GM21381 (cell line): ENCODE measurements at regions not wholly inside any gene's neighbourhood (a gene's known extent, or its start where the extent isn't known, plus 50 kb on each side); places are given as distances from the start of the nearest gene placed in this dataset.
"Not testable (repeated sequence)": the region's sequence is repeated elsewhere in the genome, so short reads cannot be mapped to it uniquely, and the experiment has no call there.

ENCODE experiments used
- ATAC-seq: cut with Tn5 transposase; IDR thresholded peaks from one replicate; pipeline ENCODE4 v1.9.1; 2021; ENCODE audit warnings: mild to moderate bottlenecking, moderate library complexity; ENCODE audit not compliant: unreplicated experiment

DNA sequence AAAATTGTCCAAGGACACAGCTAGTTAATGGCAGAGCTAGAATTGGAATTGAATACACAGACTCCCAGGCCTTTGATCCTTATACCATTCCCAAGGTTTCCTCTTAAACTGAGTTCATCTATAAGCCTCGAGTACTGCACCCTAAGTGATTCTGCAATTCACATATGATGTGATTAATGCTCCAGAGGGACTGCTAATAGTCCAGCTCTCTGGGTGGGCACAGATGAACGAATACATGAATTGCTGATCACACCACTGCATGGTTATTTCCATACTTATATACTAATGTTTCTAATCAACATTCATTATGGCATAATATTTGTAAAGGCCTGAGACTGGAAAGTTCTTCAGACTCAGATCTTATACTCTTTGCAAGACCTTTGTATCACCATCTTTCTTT is 101.8 kb downstream of the NUFIP1 start:
- ATAC-seq = no peak

DNA sequence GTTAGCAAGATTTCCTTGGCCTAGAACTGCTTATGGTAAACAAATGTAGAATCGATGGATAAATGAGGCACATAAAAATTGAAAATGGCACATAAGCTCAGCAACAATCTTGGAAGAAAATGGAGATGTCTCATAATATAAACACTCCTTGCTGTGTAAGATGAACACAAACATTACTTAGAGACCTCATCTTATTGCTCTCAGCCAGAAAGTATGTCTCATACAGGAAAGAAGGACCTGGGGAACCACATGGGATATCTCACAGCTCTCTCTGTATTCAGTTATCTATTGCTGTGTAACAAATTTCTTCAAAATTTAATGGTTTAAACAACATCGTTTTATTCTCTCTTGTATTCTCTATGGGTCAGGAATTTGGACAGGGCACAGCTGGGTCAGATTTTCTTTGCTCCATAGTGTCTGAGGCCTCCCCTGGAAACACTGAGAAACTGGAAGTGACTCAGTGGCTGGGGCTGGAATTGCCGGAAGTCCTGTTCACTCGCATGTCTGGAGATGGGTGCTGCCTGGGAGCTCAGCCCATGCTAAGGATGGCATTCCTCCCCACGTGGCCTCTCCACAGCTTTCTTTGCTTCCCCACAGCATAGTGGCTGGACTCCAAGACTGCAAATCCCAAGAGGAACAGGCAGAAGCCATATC is 105.1 kb downstream of the NUFIP1 start:
- no peak for ATAC-seq

DNA sequence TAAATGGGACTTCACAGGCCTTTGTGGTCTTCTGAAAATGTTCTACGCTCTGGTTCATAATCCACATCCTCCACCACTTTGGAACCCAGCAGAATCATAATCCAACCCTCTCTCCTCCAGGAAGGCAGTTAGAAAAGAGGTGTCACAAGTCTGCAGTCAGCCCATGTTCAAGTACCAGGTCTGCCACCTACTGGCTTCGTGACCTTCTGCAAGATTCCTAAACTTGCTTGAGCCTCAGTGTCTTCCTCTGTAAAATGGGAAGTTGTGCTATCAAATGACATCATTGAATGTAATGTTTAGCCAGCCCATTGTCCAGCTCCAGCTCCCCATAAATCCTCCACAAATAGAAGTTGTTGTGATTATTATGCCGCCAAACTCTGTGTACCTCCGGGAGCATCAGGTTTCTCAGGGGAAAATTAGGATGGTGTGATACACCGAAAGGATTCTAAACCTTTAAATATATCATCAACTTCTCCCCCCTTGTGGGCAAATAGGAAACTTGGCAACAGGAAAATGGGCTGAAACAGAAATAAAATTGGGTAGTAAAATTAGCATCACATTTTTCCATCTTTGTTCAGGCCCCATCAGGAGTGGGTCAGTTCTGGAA is 109.7 kb downstream of the NUFIP1 start:
- no peak for ATAC-seq

DNA sequence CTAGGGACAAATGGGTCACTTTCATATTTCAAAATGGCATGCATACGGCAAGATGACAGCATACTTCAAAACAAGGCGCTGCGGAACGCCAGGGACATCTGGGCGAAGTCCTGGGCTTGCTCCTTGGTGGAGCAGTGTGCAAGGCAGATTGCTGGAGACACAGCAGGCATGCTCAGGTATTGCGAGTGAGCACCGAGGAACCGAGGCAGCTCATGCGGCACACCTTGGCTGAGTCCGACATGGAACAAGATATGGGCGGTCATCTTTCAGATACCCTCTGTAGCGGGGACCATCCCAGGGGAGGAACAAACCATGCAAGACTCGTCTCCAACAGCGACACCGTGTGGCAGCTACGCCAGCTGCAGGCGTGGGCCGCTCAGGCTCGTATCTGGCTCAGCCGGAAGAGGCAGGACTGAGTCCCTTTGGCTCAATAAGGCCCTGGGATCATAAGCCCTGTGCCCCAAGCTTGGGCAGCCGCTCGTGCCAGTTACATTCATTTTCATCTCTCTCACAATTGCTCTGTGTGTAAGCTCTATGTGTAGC is 112.4 kb downstream of the NUFIP1 start:
- ATAC-seq = no peak

DNA sequence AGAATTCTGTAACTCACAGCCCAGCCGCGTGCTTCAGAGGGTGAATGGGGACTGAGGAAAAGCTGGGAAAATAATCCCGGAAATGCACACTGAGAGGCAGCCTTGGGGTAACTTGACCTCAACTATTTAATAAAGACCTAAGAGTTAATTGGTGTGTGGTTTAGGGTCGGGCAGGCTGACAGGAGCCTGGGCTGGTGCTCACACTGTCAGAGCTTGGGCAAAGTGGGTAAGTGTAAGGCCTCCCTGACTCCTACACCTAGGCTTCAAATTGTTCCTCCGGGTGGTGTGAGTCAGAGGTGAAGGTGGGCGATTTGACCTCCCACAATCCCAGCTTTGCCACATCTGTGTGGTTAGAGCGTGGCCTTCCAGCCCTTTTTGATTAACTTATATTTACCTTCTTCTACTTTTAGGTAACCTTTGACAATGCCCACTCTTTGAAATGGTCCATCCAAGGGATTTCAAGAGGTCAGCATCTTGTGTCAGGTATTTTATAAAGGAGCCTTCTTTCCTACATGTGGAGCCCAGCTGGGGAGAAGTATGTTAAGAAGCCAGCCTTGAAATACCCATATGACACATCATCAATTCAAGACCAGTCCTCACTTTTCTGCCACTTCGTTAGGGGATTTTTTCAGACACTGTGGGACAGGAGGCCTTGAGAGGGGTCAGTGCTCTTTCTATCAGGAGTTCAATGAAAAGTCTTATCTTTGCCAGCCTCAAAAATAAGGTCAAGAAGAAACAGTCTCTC is 114.2 kb downstream of the NUFIP1 start:
- no peak for ATAC-seq

DNA sequence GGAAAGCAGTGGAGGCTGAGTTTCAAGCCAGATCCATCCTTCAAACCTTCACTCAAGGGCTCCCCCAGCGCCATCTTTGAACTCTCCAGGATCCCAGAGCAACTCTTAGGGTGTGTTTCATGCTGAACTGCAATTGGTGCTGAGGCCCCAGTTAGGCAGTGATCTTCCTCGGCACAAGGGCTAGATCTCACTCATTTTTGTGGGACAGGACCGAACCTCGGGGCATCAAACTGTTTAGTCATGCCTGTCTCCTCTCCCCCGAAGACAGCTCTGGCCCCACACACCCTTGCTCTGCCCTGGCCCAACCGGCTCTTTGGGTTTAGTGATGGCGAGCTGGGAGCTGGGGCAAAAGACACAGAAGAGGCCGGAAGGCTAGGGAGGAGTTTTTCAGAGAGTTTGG is 115.1 kb downstream of the NUFIP1 start:
- ATAC-seq = no peak

DNA sequence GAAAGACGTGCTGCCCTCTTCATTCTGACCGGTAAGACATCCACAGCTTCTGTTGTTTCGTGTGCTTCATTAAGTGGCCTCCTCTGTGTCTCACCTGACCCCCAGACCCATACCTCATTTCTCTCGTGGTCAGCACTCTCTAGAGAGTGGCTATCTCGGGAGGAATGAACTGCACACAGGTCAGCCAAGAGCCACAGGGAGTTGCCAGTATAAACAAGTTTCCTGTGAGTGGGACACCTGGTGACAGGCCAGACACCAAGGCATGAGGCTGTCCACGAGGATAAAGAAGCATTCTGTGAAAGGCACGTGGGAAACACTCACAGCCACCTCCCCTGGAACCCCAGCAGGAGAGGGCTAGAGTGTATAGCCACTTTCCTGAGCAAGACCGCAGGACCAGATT is 115.8 kb downstream of the NUFIP1 start:
- ATAC-seq = no peak

DNA sequence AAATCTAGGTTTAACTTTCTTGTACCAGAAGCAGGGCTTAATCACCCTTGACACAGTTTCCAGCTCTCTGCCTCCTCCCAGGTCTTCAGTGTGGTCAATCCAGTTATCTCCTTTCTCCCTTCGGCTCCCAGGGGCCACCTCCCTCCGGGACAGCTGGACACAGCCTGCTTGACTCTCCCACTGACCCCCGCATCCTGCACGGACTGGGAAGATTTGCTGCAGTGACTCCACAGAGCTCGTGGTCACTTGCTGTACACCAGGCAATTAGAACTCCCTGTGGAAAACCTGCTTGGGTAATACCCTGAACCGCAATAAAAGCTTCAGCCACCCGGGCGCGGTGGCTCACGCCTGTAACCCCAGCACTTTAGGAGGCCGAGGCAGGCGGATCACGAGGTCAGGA is 116.5 kb downstream of the NUFIP1 start:
- no peak for ATAC-seq

DNA sequence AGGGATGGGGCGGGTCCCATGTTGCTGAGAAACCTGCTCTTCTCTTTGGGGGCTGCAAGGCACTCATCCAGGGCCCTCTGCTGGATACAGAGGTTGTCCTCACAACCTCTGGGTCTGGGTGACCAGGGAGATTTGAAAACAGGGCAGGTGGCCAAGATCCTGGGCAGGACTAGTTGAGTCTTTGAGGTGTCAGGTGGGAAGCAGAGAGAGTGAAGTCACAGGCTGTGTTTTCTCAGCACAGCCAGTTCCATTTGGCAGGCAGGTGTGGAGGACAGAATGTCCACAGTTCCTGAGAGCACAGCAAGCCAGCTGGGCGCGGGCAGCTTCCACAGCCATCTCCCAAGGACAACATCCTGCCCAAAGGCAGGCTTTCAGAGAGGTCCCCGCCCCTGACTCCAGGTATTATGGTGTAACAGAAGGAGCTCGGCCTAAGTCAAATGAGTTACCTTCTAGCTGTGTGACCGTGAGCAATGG is 118.8 kb downstream of the NUFIP1 start:
- no peak for ATAC-seq

DNA sequence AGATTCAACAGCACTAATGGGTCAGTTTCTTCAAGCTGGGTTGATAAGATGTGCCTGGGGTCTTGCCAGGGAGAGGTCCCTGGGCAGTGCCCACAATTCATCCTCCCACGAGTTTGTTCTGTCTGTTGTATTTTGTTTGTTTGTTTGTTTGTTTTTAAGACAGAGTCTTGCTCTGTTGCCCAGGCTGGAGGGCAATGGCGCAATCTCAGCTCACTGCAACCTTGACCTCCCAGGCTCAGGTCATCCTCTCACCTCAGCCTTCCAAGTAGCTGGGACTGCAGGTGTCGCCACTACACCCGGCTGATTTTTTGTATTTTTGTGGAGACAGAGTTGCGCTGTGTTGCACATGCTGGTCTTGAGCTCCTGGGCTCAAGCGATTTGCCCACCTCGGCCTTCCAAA is 120.1 kb downstream of the NUFIP1 start:
- no peak for ATAC-seq

DNA sequence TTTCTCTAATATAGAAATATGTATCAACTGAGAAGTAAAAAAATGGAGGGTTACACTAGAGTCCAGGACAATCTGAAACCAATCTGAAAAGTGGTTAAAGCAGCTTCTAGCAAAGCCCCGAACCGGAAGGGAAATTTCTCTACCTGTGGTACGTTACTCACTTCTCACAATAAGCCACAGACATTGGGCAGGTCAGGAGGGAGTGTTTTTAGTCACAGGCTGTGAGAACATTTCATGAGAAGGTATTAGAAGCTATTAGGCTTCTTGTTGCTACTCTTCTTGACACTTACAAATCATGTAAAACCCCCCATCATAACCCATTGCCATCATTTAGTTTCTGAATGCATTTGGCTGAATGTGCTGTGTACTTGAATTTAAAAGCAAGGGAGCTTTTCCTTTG is 120.9 kb downstream of the NUFIP1 start:
- ATAC-seq = peak; percentile 80

DNA sequence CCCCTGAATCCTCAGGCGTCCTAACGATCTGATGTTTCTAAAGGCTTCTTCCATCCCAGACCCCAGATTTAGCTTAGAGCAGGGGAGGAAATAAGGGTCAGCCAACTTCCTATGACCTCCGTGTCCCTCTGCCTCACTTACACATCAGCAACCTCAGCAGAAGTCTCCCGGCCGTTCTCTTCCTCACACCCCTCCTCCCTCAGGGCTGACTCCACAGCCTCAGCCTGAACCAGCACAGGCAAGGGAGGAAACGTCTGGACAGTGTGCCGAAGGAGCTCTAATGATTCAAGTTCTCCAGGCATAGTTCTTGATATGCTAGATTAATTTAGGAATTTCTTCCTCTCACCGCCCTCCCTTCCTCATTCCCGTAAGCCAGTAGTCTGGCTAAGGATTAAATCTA is 121.4 kb downstream of the NUFIP1 start:
- ATAC-seq = no peak

DNA sequence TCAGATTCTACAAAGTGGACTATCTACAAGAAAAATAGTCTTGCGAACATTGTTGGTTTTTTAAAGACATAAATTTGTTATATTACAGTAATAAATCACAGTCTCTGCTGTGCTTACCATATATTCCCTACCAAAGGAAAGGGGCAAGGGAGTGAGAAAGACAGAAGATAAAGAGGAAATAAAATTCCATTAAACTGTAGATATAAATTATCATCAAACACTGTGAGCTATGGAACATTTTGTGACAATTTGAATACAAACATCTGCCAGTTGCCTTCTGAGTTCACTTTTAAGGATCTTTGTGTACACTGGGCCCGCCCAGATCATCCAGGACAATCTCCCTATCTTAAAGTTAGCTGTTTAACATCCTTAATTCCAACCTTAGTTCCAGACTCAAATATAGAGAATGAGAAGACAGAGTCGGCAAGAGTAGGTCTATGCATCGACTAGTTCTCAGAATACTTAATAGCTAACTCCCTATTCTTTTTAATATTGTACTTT is 122.8 kb downstream of the NUFIP1 start:
- no peak for ATAC-seq

DNA sequence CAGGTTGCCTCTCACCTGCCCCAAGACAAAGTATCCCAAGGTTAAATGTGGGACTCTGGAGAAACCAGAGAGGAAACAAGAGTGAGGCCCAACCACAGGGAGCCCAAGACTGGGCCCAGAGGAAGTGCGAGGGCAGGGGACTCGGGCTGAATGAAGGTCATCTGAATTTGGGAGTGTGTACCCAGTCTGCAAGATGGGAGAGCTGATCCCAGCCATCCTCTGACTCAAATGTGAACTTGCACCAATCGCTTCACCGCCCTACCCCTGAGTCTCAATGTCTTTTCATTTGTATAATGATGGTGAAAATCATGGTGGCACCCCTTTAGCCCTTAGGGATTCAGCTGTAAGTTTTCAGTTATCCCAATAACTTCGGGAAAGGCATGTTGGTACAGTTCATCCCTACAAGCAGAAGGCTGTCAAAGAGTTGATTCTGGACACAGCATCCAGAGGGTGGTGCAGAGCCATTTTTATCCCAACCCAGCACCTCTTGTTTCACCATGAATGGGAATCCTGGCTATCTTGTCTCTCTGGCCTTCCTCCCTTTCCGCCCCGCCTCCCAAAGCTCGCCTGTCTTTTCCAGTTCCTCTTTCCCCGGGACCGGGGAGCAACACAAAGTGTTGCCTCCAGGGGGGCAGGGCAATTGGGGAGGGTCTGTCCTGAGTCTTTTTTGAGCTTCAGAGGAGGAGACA is 123.4 kb downstream of the NUFIP1 start:
- no peak for ATAC-seq

DNA sequence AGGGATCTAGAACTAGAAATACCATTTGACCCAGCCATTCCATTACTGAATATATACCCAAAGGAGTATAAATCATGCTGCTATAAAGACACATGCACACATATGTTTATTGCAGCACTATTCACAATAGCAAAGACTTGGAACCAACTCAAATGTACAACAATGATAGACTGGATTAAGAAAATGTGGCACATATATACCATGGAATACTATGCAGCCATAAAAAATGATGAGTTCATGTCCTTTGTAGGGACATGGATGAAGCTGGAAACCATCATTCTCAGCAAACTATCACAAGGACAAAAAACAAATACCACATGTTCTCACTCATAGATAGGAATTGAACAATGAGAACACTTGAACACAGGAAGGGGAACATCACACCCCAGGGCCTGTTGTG is 125.6 kb downstream of the NUFIP1 start:
- ATAC-seq = not testable (repeated sequence)

DNA sequence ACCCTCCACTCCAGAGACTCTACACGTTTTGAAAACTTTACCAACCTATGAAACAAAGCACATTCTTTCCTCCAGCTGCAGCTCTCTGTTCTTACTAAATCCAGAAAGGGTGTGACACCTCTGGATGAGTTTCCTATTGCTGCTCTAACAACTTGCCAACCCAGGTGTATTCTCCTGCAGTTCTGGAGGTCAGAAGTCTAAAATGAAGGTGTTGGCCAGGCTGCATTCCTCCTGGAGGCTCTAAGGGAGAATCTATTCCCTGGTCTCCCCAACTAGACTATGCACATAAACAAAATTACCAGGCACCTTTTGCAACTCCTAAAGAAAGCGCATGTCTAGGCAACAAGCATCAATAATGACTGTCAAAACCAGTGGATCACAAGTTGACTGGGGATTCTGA is 128.8 kb downstream of the NUFIP1 start:
- no peak for ATAC-seq

DNA sequence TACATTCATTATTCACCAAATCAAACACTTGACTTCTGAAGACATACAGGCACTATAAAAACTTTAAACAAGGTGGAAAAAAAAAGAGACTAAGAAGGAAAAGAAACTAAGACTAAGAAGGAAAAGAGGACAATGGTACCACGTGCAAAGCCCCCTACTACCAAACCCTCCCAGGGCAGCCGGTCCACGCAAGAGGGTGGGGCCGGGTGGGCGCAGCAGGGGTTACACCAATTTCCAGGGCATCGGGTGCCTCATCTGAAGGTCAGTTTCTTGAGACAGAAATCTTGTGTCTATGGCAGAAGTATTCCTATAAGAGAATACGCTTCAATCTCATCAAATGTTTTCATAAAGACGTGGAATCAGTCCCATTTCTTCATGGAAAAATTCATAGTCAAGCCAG is 131.5 kb downstream of the NUFIP1 start:
- ATAC-seq = no peak

DNA sequence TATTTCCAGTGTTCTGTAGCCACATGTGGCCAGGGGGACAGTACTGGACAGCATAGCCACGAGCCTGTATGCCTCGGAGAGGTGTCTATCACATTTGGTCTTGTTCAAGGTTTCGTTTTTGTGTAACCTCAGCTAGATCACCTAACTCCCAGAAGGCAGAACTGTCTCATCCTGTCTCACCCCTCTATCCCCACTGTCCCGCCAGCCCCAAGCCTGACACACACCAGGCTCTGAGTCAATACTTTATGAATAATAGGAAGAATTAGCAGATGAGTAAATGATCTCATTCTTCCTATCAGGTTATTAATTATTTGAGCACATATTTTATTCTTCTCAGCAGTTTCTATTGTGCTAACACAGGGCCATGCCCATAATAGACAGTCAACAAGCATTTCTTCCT is 132.2 kb downstream of the NUFIP1 start:
- ATAC-seq = no peak

DNA sequence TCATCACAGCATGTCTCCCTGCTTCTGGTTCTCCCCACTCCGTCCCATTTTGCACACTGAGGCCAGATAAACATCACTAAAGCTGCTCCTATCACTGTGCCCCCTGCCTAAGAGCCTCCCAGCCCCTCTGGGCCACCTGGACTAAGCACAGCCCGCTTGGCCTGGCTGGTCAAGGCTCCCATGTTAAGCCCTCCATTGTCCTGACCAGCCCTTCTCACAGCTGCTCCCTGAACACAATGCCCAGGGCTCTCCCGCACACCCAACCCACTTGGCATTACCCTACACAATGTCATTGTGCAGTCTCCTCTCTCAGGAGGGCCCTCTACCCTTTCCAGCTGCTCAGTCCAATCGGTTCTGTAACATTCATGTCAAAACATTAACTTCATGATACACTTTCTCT is 133.4 kb downstream of the NUFIP1 start:
- no peak for ATAC-seq

DNA sequence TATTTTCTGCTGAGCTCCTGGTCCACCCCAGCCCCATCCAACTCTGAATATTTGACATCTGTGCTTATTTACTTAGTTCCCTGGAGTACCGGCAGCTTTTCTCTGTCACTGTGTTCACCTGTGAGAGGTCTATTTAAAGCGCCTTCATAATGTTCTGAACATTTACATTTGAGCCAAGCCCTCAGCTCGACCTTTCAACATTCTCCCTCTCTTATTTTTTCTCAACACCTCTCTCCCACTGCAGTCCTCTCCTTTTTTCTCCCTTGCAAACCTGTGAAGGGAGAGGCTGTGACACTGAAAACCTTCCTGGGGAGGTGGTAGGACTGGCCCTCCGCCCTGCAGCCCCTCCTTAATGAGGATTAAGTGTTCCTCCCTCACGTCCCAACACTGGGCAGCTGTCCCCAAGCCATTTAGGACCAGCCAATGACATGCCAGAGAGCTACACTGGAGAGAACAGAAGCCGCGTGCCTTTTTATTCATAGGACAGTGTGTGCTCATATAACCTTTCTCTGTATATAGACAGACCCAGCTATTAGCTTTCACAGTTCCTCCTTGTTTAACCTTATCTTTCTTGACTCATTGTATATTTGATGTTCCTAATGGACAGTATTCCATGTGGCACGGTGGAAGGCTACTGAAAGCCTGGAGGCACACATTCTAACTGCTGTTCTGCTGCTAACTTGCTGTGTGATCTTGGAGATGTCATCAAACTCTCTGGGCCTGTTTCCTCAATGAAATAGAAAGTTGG is 134.8 kb downstream of the NUFIP1 start:
- ATAC-seq = no peak
